Upper lobe of right lung (tissue), 1 donor: ENCODE measurements at regions not wholly inside any gene's neighbourhood (a gene's known extent, or its start where the extent isn't known, plus 50 kb on each side); places are given as distances from the start of the nearest gene placed in this dataset.

Experiments
- ATAC-seq: fragments of 200-7000 bp; cut with Tn5 transposase; one replicate; pipeline ENCODE4 v1.9.1; 2020; ENCODE audit warnings: mild to moderate bottlenecking, moderate library complexity
- DNase-seq: peaks from one replicate; pipeline ENCODE4 v3.0.0-alpha.2; 2020
- H3K27ac ChIP-seq: fragments of 200-600 bp; one replicate; pipeline ENCODE4 v1.8.0; 2022
- H3K27me3 ChIP-seq: fragments of 200-600 bp; one replicate; pipeline ENCODE4 v1.8.0; 2022; ENCODE audit warnings: mild to moderate bottlenecking
- H3K36me3 ChIP-seq: fragments of 200-600 bp; one replicate; pipeline ENCODE4 v1.8.0; 2022
- H3K4me1 ChIP-seq: fragments of 200-600 bp; one replicate; pipeline ENCODE4 v1.8.0; 2022
- H3K4me3 ChIP-seq: fragments of 200-600 bp; one replicate; pipeline ENCODE4 v1.8.0; 2022; ENCODE audit warnings: mild to moderate bottlenecking
- H3K9me3 ChIP-seq: fragments of 200-600 bp; one replicate; pipeline ENCODE4 v1.8.0; 2022
- CTCF ChIP-seq: fragments of 200-600 bp; IDR thresholded peaks from one replicate; pipeline ENCODE4 v1.8.0; 2022; ENCODE audit warnings: antibody characterized with exemption
- intact Hi-C: fragments of 100-400 bp; cut with DNase I; formaldehyde crosslinking; loops from one replicate; pipeline ENCODE4 v1.11.0; 2022
- donor health status: DM: no; HTN: yes; CAD: no; lungs with severe emphysema.

- Histone ChIP-seq H3K4me3 (no peak overlapping the region), H3K27me3 (no peaks in the 10 kb centered on the region), H3K4me1 (no peaks in the 10 kb centered on the region), H3K36me3 (no peaks in the 10 kb centered on the region), H3K9me3 (no peaks in the 10 kb centered on the region), H3K27ac (no peak overlapping the region)
- ATAC-seq: no peak
- no peak for DNase-seq
- no peak for TF ChIP-seq CTCF
- intact Hi-C loops: no loop called here
Observed at GRCh38 chr1:222043444-222044292, 301.8 kb upstream of the DUSP10 start.

- no peak for TF ChIP-seq CTCF
- DNase-seq: no peak
- H3K36me3 ChIP-seq: no peaks in the 10 kb centered on the region
- H3K4me3 ChIP-seq: no peak overlapping the region
- no peaks in the 10 kb centered on the region for H3K4me1 ChIP-seq
- no peaks in the 10 kb centered on the region for H3K27me3 ChIP-seq
- no peaks in the 10 kb centered on the region for H3K9me3 ChIP-seq
- H3K27ac ChIP-seq: no peak overlapping the region
- intact Hi-C loops: no loop called here
- no peak for ATAC-seq
Observed at GRCh38 chr1:222042120-222042519, 300.2 kb upstream of the DUSP10 start.

- H3K4me3 ChIP-seq: no peak overlapping the region
- no peaks in the 10 kb centered on the region for H3K36me3 ChIP-seq
- no peaks in the 10 kb centered on the region for H3K9me3 ChIP-seq
- no peaks in the 10 kb centered on the region for H3K4me1 ChIP-seq
- ATAC-seq (no peak), DNase-seq (no peak)
- H3K27me3 ChIP-seq: no peaks in the 10 kb centered on the region
- TF ChIP-seq CTCF: no peak
- intact Hi-C loops: no loop called here
- no peak overlapping the region for H3K27ac ChIP-seq
Observed at GRCh38 chr1:222040955-222041354, 299.1 kb upstream of the DUSP10 start.

- ATAC-seq: no peak
- intact Hi-C loops: no loop called here
Observed at GRCh38 chr1:222040121-222040805, 298.4 kb upstream of the DUSP10 start.

GRCh38 chr1:222038971-222039370 lies 297.1 kb upstream of the DUSP10 start:
- intact Hi-C loops: no loop called here
- no peak for TF ChIP-seq CTCF
- H3K9me3 ChIP-seq: no peaks in the 10 kb centered on the region

More at GRCh38 chr1:222040121-222040805, 298.4 kb upstream of the DUSP10 start:
- no peak overlapping the region for H3K27ac ChIP-seq
- H3K27me3 ChIP-seq: no peaks in the 10 kb centered on the region
- H3K4me1 ChIP-seq: no peaks in the 10 kb centered on the region
- H3K36me3 ChIP-seq: no peaks in the 10 kb centered on the region
- no peaks in the 10 kb centered on the region for H3K9me3 ChIP-seq
- no peak for TF ChIP-seq CTCF
- no peak overlapping the region for H3K4me3 ChIP-seq
- no peak for DNase-seq

More at GRCh38 chr1:222038971-222039370, 297.1 kb upstream of the DUSP10 start:
- no peak for DNase-seq
- no peak for ATAC-seq
- no peak overlapping the region for H3K27ac ChIP-seq
- no peaks in the 10 kb centered on the region for H3K4me1 ChIP-seq
- no peaks in the 10 kb centered on the region for H3K27me3 ChIP-seq
- no peak overlapping the region for H3K4me3 ChIP-seq
- no peaks in the 10 kb centered on the region for H3K36me3 ChIP-seq
